LHCN-M2 (cell line): ENCODE measurements at regions not wholly inside any gene's neighbourhood (a gene's known extent, or its start where the extent isn't known, plus 50 kb on each side); places are given as distances from the start of the nearest gene placed in this dataset.

Experiments used
- DNase-seq: peaks from one replicate; pipeline ENCODE4 v3.0.0-alpha.2; 2012; ENCODE audit warnings: low read depth

DNA sequence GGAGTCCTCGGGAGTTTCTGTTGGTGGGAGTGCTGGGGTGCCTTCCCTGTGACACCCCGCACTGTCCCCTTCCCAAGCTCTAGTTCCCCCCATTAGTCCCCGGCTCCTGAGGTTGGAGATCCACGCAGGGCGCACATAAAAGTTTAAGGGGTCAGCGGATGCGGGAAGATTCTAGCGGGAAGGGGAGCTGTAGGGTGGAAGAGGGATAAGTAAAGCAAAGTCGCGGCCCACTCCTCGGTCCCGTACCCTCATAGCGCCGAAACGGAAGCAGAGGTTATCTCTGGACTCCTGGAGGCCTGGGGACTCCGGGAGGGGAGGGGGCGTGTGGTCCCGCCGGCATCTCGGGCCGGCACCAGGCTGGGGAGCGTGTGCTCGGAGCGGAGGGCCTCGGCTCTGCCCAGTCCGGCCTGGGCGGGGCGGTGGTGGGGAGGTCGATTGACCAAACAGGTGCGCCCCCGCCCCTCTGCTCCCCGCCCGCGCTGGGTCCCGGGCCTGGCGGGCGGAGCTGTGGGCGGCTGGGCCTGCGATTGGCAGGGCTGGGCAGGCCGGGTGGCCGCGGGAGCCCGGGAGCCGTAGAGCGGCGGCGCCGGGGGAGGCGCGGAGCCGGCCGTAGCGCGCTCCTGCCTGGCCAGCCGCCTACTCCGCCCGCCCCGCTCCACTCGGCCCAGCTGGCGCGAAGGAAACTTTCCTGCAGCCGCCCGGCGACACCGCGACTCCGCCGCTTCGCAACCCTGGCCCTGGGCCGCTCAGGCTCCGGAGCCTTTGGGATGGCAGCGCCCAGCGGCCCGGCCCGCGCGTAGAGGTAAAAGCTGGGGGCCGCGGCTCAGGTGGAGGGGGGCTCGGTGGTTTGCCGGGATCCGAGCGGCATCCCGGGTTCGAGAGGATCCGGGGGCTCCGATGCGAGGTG is 52.2 kb upstream of the DAB2IP start:
- DNase-seq: peak; percentile 11

DNA sequence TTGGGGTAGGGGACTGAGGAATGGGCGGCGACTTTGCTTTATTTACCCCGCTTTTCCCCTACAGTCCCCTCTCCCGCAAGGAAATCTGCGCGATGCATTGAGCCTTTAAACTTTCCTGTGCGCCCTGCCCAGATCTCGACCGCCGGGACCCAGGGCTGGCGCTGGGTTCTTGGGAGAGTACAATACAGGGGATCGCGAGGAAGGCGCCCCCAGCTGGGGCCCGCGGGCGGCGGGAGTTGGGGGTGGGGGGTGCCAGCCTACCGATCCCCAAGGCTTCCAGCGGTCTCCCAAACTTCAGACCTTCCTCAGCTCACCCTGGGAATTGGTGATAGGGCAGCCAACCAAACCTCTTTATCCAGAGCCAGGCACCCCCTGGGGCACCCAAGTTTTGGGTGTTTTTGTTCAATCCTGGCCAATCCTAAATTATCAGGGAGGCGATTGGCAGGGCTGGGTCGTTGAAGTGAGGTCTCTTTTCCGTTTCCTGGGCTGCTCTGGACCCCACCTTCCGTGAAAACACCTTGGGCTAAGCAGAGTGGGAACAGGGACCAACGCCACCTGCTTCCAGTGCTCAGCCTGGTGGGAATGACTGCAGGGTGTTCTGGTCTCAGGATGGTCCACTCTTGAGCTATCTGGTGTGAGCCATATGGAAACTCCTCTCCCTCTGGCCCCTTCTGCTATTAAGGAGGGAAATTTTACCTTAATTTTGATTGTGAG is 51.4 kb upstream of the DAB2IP start:
- no peak for DNase-seq

DNA sequence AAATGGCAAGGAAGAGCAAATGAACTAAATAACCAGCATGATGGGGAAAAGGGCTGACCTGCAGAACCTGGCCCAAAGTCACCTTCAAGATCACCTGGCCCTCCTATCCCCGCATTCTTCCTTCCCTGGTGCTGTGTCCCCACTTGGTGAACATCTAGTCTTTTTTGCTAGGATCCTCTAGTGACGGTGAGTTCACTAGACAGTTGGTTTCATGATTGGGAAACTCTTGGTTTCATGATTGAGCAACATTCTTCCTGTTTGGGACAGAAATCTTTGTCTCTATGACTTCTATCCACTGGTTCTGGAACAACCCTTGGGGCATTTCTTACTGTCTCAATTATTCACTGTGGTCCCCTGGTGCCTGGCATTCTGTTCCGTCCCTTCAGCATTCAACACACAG is 50.2 kb upstream of the DAB2IP start:
- no peak for DNase-seq
